ENCODE measurements at regions not wholly inside any gene's neighbourhood (a gene's known extent, or its start where the extent isn't known, plus 50 kb on each side); places are given as distances from the start of the nearest gene placed in this dataset.

DNA sequence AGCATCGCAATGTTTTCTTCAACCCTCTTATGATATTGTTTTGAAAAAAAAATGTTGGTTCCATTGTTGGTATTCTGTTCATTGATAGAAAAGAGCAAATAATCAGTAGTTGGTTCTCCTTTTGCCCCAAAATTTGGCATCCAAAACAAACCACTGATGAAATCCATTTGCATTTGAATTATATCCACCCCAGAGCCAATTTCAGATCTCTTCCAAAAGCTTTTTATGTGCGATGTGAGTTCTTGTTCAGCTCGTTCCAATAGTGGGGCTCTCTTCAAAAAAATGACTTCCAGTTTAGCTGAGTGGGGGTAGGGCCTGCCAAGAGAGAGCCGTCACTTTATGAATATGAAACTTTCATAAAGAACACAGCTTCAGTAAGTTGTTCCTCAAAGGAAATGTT lies 130.7 kb downstream of the DIO2 start:
- DNase-seq, result no peak
- Histone ChIP-seq H3K27ac (no peak overlapping the region), H3K36me3 (no peaks in the 10 kb centered on the region), H3K9me3 (ENCODE audit: severe bottlenecking) (no peaks in the 10 kb centered on the region), H3K27me3 (ENCODE audit: insufficient read depth, low read depth, severe bottlenecking) (no peaks in the 10 kb centered on the region), H3K4me3 (ENCODE audit: low read depth, low read length) (no peak overlapping the region)
- no peak for TF ChIP-seq CTCF (IDR thresholded peaks at IDR 0.05; ENCODE audit: low read depth, low read length)

- DNase-seq, result no peak
- Histone ChIP-seq H3K27ac (no peak overlapping the region), H3K27me3 (ENCODE audit: insufficient read depth, low read depth, severe bottlenecking) (no peaks in the 10 kb centered on the region), H3K36me3 (no peaks in the 10 kb centered on the region), H3K9me3 (ENCODE audit: severe bottlenecking) (no peaks in the 10 kb centered on the region), H3K4me3 (ENCODE audit: low read depth, low read length) (no peak overlapping the region)
- TF ChIP-seq CTCF (IDR thresholded peaks at IDR 0.05; ENCODE audit: low read depth, low read length), result no peak
These were observed 132.8 kb downstream of the DIO2 start for GRCh38 chr14:80078501-80078900.

- DNase-seq, result no peak
- Histone ChIP-seq H3K9me3 (ENCODE audit: severe bottlenecking) (no peaks in the 10 kb centered on the region), H3K27me3 (ENCODE audit: insufficient read depth, low read depth, severe bottlenecking) (no peaks in the 10 kb centered on the region), H3K27ac (no peak overlapping the region), H3K4me3 (ENCODE audit: low read depth, low read length) (no peak overlapping the region), H3K36me3 (no peaks in the 10 kb centered on the region)
- no peak for TF ChIP-seq CTCF (IDR thresholded peaks at IDR 0.05; ENCODE audit: low read depth, low read length)
These were observed 134.0 kb downstream of the DIO2 start for GRCh38 chr14:80077262-80077661.

DNA sequence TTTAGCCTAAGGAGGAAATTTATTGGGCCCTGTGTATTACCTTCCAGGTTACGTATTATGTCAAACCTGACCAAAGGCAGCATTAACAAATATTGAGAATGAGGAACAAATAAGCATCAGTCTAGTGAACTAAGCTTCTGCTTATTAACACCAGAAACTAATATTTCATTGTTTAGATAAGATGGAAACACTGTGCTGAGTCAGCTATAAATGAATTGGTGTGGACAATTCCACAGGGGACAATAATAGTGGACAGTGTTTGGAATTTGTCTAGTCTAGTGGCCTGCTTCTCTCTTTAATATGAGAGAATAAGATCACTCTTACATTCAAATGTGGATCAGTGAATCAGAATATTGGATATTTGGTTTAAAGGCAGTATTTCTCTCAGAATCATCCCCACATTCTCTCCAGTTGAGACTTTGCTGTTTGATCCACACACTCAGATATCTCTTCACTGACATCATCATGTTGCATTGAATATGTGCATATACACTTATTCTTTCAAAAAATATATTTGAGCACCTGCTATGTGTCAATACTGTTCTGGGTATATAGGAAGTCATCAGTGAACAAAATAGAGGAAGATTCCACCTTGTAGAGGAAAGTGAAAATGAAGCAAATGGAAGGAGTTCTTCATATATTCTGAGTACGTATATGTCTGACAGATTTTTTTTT lies 136.3 kb downstream of the DIO2 start:
- no peak for DNase-seq
- Histone ChIP-seq H3K36me3 (no peaks in the 10 kb centered on the region), H3K4me3 (ENCODE audit: low read depth, low read length) (no peak overlapping the region), H3K9me3 (ENCODE audit: severe bottlenecking) (no peaks in the 10 kb centered on the region), H3K27me3 (ENCODE audit: insufficient read depth, low read depth, severe bottlenecking) (no peaks in the 10 kb centered on the region), H3K27ac (no peak overlapping the region)
- no peak for TF ChIP-seq CTCF (IDR thresholded peaks at IDR 0.05; ENCODE audit: low read depth, low read length)

DNA sequence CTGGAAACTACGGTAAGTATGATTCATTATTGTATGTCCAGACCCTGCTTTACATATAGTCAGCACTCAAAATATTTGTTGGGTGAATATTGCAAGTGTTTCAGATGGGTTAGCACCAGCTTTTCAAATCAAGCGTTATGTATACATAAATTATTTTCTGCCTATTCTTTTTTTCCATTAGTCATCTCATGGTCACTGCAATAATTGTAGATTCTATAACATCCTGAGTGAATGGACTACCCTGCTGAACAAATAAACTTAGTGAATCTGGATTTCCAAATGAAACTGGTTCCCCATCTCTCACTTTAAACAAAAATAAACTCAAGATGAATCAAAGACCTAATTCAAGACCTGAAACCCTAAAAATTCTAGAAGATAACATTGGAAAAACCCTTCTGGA lies 152.3 kb downstream of the DIO2 start:
- Histone ChIP-seq H3K27me3 (ENCODE audit: insufficient read depth, low read depth, severe bottlenecking) (no peaks in the 10 kb centered on the region), H3K27ac (no peak overlapping the region), H3K9me3 (ENCODE audit: severe bottlenecking) (no peaks in the 10 kb centered on the region), H3K36me3 (no peaks in the 10 kb centered on the region), H3K4me3 (ENCODE audit: low read depth, low read length) (no peak overlapping the region)
- no peak for TF ChIP-seq CTCF (IDR thresholded peaks at IDR 0.05; ENCODE audit: low read depth, low read length)
- DNase-seq, result no peak

DNA sequence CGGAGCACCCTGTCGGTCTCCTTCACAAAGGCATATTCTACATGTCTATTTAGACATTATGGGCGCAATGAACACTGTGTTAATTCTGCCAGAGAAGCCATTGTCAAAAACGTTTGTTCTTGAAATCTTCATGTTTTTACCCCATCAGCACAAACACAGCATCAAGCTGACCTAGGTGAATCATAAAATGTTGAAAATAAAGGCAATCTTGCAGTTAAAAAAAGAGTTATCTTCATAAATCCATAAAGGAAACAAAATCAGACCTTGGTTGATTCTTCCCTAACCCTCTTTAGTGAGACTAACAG lies 154.9 kb downstream of the DIO2 start:
- no peak for DNase-seq
- no peaks in the 10 kb centered on the region for H3K27me3 ChIP-seq (ENCODE audit: insufficient read depth, low read depth, severe bottlenecking)
- H3K4me3 ChIP-seq (ENCODE audit: low read depth, low read length), result no peak overlapping the region
- H3K36me3 ChIP-seq, result no peaks in the 10 kb centered on the region
- H3K9me3 ChIP-seq (ENCODE audit: severe bottlenecking), result no peaks in the 10 kb centered on the region
- no peak overlapping the region for H3K27ac ChIP-seq
- TF ChIP-seq CTCF (IDR thresholded peaks at IDR 0.05; ENCODE audit: low read depth, low read length), result no peak
